HG02870 (cell line): ENCODE measurements at regions not wholly inside any gene's neighbourhood (a gene's known extent, or its start where the extent isn't known, plus 50 kb on each side); places are given as distances from the start of the nearest gene placed in this dataset.

ENCODE experiments used
- ATAC-seq: cut with Tn5 transposase; IDR thresholded peaks from one replicate; pipeline ENCODE4 v1.9.1; 2021; ENCODE audit warnings: mild to moderate bottlenecking, moderate library complexity; ENCODE audit not compliant: unreplicated experiment

DNA sequence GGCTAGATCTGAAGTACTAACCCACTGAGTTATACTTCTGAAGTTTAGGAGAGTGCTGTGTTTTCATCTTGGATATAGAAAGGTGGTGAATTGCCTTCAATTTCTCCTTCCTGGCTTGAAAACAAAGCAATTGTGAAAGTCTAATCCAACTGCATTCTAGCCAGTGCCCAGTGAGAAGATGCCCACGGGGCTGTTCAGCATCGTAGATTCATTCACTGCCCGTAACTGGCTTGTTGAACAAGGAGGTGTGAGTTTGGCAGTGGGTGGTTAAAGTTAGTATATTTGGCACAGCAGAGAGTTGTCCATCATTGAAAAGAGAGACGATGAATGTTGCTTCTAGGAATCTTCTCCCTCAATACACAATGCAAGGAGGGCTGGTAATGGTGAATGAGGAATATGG, 82.3 kb upstream of the RND3 start:
- no peak for ATAC-seq

DNA sequence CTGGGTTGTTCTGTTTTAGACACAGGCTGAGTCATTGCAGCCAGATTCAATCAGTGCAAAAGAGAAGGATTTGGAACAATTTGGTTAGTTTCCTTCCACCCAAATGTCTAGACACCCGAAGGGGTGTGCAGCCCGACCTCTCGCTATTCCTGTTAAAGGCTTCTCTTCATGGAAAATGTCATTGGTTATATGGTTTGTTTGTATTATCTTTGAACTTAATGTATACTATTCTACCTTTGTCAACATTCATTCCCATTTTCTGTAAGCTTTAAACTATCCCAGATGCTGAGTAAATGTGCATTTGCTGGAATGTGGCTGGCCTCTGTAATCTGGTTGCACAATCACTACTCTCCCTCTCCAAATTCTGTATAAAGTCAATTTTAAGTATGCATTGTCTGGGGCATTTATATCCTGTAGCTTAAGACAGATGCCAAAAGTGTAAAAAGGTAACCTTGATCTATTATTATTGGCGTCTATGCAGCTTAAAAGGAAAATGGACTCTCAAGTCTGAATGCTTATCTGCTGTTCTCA, 80.4 kb upstream of the RND3 start:
- no peak for ATAC-seq

DNA sequence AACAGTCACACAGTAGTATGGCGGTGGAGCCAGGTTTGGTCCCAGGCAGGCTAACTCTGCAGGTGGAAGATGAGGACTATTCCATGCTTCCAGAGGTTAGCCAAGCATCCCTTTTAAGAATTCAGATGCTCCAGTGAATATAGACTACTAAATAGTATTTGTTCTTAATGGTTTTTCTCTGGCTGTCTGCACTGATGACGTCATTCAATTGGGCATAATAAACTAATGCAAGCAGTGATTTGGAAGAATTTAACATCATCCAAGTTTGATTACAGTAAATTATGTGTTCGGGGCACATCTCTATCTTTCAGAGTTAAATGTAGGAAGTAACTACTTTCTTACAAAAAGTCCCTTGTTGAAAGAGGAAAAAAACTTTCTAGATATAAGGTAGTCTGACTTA, 78.8 kb upstream of the RND3 start:
- ATAC-seq: no peak

DNA sequence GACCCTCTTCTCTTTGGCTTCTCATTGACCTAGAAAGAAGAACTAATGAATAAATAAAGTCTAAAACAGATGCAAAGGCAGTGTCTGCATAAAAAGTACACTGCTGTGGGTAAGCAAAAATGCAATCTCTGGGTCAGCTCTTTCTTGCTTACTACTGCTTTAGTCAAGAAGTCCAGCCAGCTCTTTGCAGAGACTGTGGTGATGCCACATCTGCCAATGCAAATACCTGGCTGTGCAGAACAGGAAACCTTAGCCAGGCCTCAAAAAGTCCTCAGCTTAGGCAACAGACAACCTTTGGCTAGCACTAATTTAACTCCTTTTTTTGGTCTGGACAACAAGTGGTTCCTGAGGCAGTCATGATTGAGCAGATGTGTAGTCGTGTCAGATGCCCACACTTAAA, 73.6 kb upstream of the RND3 start:
- ATAC-seq: no peak

DNA sequence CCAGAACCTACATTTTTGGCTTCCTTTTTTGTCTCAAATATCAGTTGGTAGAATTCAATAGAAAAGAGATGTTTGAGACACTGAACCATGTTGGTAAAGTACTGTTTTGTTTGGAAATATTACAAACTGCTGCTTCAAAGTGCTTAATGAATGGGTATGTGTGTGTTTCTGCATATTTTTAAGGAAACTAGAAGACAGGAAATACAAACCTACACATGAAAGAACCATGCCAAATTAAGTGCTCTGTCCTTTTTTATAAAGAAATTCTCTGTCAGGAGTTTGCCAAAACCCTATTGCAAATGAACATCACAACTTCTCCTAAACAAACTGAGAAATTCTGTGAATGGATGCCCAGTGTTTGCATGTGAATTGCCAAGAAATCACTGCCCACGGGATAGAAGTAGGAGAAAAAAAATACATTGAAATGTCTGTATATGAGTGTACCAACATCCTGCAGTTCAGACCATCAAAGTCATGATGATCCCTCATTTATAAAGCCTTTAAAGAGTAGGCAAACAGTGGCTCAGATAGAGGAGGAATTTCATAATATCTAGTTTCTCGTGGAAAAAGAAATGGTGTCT, 69.6 kb upstream of the RND3 start:
- no peak for ATAC-seq

DNA sequence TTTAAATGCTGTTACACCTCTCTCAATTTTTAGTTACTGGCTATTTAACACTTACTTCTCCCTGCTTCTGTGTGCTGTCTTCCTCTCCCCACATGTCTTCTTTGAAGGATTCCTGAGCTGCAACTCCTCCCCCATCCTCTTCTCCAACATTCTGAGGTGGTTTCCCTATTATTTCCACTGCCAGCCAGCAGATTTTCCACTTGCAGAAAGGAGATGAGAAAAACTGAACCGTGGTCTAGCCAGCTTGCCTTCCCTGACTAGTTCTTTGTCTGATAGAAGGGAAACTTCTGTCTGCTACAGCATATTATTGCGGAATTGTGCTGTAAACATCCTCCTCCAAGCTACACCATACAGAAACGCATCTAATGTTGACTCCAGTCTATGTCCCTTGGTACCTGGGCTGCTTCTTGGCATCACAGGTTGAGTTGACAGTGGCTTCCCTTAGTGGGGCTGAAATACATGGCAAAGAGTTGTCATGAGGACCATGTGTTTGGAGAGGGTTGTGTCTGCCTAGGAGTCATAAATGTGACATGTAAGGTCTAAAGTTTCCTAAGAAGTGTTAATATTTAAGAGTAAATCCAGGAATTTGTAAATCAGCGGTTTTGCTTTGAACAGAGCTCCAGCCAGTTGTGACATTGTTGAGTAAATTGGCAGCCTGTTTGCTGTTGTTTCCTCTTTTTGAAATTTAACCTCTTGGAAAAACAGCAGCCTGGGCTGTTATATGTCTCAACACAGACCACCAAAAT, 68.3 kb upstream of the RND3 start:
- no peak for ATAC-seq

DNA sequence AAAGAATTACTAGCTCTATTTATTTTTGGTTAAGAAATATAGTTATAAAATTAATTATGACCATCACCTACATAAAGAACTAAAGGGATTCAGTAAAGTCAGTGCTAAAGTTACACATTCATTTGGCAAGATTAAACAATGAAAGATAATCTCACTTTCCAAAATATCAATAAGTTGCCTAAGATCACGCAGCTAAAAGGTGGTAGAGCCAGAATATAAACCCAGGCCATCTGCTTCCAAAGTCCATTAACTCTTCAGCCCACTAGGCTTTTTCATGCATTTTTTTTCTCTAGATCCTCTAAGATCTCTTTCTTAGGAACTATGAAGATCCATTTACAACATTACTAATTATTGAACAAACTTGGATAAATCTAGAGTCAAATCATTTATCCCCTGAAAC, 66.6 kb upstream of the RND3 start:
- ATAC-seq: no peak

DNA sequence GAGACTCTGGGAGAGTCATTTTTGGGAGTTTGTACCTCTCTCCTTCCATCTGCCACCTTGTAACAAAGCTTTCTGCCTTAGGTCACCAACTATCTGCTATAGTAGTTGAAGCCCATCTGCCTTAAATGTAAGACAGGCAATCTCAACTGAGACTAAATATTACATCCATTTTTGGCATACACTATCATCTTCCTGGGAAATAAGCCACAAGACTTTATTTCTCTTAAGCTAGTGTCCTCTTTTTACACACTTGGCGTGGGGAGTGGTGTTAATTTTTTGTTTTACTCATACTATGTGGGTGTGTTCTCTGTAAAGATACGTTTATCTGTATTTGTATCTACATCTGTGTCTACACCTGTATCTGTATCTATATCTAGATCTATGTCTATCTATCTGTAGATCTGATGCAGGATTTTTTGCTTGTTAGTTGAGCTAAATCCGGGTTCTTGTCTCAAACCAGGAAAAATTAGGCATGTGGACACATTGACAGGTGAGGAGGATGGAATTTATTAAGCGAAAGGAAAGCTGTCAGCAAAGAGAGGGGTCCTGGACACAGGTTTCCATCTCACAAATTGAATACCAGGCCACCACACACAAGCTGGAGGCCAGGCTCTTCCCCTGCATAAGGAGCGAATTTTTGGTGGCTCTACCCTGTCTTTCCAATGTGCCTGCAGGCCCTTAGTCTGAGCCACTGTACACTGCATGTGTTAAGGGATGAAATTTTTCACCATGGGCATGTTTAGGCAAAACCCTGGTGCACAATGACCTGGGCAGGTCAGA, 64.8 kb upstream of the RND3 start:
- ATAC-seq: no peak

DNA sequence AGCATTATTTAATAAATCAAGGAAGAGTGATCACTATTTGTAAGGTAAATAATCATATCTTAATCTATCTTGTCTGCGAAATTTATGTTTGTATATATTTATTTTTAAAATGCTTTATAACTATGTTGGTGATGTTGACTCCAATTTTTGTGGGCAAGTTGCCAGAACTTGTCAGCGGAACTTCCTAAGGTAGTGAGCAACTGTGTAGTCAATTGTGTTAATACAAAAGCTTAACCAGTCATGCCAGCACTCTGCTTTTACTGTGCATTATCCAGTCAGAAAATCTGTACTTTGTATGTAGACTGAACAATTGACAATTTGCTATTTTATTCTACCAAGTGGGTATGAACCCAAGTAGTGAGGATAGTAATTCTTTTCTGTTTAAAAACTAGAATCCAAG, 61.9 kb upstream of the RND3 start:
- no peak for ATAC-seq

DNA sequence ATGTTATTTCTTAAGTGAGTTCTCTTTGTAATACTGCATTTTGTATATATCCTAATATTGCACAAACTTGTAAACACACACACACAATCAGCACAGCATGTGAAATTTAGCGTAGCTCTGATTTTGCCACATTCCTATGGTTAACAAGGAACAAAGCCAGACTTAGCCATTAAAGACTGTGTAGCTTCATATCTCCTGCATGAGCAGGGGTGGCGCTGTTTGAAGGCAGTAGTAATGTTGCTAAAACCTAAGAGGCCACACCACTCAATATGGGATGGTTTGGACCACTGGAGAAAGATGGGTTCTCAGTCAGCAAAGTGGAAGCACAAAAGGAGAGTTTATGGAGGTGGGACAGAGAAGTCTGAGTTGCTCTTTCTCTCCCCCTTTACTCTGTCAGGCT, 61.1 kb upstream of the RND3 start:
- no peak for ATAC-seq

DNA sequence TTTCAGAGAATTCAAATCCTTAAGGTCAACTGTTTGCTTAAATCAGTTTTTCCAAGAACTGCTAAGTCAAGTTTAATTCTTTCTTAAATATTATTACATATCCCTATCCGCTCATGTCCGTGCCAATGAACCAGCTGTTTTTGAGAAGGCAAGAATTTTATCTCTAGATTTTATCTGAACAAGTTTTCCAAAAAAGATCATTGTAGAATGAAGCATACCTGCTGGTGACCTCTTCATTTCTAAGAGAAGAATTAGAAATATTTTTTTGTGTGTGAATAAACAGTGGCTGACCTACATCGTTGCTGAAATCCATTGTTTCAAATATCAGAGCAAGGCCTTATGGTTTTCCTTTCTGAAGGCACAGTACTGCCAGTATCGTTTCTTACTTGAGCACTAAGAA, 58.4 kb upstream of the RND3 start:
- no peak for ATAC-seq

DNA sequence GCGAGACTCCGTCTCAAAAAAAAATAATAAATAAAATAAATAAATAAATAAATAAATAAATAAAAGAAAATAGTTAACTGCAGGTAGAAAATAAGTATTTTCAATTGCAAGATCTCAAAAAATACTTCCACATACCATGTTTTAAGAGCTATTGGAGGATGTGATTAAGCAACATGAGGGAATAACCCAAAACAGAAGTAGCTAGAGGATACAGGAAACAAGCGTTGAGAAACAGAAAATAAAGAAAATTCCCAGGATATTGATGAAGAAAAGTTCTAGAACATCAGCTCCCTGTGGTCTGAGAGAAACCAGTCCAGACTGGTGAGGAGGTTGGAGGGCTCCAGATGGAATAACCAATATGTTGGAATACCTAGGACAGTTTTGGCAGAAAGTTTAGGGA, 57.3 kb upstream of the RND3 start:
- no peak for ATAC-seq

DNA sequence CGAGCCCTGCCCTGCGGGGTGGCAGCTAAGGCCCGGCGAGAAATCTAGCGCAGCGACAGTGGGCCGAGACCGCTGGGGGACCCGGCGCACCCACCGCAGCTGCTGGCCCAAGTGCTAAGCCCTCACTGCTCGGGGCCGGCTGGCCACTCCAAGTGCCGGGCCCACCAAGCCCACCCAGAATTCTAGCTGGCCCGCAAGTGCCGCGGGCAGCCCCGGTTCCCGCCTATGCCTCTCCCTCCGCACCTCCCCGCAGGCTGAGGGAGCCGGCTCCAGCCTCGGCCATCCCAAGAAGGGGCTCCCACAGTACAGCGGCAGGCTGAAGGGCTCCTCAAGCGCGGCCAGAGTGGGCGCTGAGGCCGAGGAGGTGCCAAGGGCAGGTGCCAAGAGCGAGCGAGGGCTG, 55.2 kb upstream of the RND3 start:
- ATAC-seq: no peak

DNA sequence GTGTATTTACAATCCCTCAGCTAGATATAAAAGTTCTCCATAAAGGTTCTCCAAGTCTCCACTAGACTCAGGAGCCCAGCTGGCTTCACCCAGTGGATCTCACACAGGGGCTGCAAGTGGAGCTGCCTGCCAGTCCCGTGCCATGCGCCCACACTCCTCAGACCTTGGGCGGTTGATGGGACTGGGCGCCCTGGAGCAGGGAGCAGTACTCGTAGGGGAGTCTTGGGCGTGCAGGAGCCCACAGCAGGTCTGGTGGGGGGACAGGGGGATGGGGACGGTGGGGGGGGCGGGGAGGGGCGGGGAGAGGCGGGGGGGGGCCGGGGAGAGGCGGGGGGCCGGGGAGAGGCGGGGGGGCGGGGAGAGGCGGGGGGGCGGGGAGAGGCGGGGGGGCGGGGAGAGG, 54.7 kb upstream of the RND3 start:
- ATAC-seq: no peak

DNA sequence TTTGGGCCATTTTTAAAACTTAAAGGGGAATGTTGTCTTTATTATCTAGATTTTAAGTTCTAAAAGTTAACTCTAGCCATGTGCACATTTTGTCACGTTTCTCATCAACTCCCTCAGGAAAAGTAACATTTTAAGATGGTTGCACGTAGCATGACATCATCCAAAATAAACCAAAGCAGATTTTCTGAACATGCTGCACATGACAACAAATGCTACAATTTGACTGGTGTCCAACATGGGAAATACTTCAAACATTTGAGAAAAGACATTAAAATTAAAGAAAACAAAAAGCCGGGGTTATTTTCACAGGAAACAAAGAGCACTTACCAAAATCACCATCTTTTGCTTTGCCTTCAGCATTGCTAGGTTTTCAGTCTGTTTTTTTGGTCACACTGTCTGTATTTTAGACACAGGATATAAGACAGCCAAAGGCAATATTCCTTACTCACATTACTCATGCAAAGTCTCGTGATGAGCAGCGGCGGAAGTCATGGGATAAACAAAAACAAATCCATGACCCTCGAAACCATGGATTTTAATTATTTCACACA, 51.3 kb upstream of the RND3 start:
- no peak for ATAC-seq
